ENCODE measurements at regions not wholly inside any gene's neighbourhood (a gene's known extent, or its start where the extent isn't known, plus 50 kb on each side); places are given as distances from the start of the nearest gene placed in this dataset.

DNA sequence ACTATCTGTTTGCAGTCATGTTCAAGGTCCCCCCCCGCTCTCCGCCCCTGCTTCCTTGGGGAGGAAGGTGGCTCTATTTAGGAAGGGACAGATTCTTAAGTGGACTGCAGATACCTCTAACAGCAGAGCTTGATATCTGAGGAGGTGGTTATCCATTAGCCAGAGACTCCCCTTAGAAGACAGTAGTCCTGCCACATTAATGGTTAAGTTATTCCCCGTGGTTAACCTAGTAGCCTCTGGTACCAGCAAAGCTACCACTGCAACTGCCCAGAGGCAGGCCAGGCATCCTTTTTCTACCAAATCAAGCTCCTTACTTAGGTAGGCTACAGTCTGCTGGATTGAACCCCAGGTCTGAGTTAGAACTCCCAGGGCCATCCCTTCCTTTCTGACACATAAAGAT, 162.1 kb upstream of the AVPR1A start:
- no peaks in the 10 kb centered on the region for H3K79me2 ChIP-seq (ENCODE audit: insufficient read depth, low read length)
- 83% methylated on average over 1 of the region's 3 CpGs for WGBS (ENCODE audit: insufficient coverage)
- no peak overlapping the region for H3K4me3 ChIP-seq (replicated peaks in 1 of 3; ENCODE audit: low read depth in 2 of 3, low read length in 3 of 3)
- peaks cover 0 to 2% (median 0%) of the 10 kb centered on the region in 3 donors for H3K27me3 Mint-ChIP-seq (ENCODE audit: low read depth in 3 of 3)
- no peak overlapping the region for H3K4me2 ChIP-seq (replicated peaks; ENCODE audit: extremely low read depth, low read length, poor library complexity, severe bottlenecking)
- no peak overlapping the region for H3K9ac ChIP-seq (ENCODE audit: insufficient read depth, low read length, poor library complexity, severe bottlenecking)
- H3K36me3 Mint-ChIP-seq = no peaks in the 10 kb centered on the region
- H3K4me1 ChIP-seq (ENCODE audit: control insufficient read depth in 1 of 2, insufficient read depth in 2 of 2, low read length in 2 of 2) = no peaks in the 10 kb centered on the region
- H3K9me3 ChIP-seq (replicated peaks in 1 of 2; ENCODE audit: control insufficient read depth in 1 of 2, insufficient read depth in 1 of 2, low read length in 2 of 2) = peaks cover 0 to 12% of the 10 kb centered on the region in 2 donors
- H3K4me3 Mint-ChIP-seq = no peak overlapping the region
- H3K27ac ChIP-seq (ENCODE audit: low read depth in 1 of 2, low read length in 2 of 2) = no peak overlapping the region
- no peak overlapping the region for H2AFZ ChIP-seq (ENCODE audit: insufficient read depth, low read depth, low read length, poor library complexity, severe bottlenecking)
- H4K20me1 ChIP-seq (ENCODE audit: insufficient read depth, low read length) = no peaks in the 10 kb centered on the region
- no peak for TF ChIP-seq CTCF (IDR thresholded peaks at IDR 0.05)
- no peaks in the 10 kb centered on the region for H3K4me1 Mint-ChIP-seq
- peaks cover 5 to 28% (median 9%) of the 10 kb centered on the region in 7 donors for H3K9me3 Mint-ChIP-seq
- no peaks in the 10 kb centered on the region for H3K36me3 ChIP-seq (replicated peaks in 1 of 2; ENCODE audit: control insufficient read depth in 1 of 2, insufficient read depth in 2 of 2, low read length in 2 of 2)
- H3K27me3 ChIP-seq (ENCODE audit: control insufficient read depth in 2 of 2, insufficient read depth in 2 of 2, low read length in 2 of 2) = no peaks in the 10 kb centered on the region
- no peak for DNase-seq
- intact Hi-C loops (cut with micrococcal nuclease) = no loop called here
- H3K27ac Mint-ChIP-seq = no peak overlapping the region

DNA sequence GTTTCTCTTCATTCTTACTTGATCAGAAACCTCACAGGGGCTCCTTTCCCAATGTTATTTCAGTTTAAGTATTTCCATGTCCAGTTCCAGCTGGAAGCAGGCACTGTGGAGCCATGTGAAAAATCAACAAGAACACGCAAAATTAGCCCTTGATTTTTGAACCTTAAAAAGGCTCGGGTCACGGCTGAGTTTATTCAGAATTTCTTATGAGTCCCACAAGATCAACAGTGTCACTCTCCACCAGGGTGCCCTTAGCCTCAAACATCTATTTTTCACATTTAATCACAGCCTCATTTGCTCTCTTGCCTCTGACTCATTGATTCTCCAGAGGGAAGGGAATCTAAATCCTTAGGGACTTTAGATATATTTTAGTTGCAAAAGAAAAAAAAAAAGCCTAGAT, 157.7 kb upstream of the AVPR1A start:
- WGBS (ENCODE audit: insufficient coverage) = 100% methylated on average over 3 of the region's 3 CpGs
- no peaks in the 10 kb centered on the region for H3K4me1 ChIP-seq (ENCODE audit: control insufficient read depth in 1 of 2, insufficient read depth in 2 of 2, low read length in 2 of 2)
- DNase-seq = no peak
- no peaks in the 10 kb centered on the region for H4K20me1 ChIP-seq (ENCODE audit: insufficient read depth, low read length)
- no peak for TF ChIP-seq CTCF (IDR thresholded peaks at IDR 0.05)
- no peaks in the 10 kb centered on the region for H3K36me3 ChIP-seq (replicated peaks in 1 of 2; ENCODE audit: control insufficient read depth in 1 of 2, insufficient read depth in 2 of 2, low read length in 2 of 2)
- H3K27ac ChIP-seq (ENCODE audit: low read depth in 1 of 2, low read length in 2 of 2) = no peak overlapping the region
- H3K9me3 Mint-ChIP-seq = peaks cover 5 to 18% (median 7%) of the 10 kb centered on the region in 7 donors
- H3K27ac Mint-ChIP-seq = no peak overlapping the region
- H3K4me3 ChIP-seq (replicated peaks in 1 of 3; ENCODE audit: low read depth in 2 of 3, low read length in 3 of 3) = no peak overlapping the region
- intact Hi-C loops (cut with micrococcal nuclease) = no loop called here
- peaks cover 0 to 12% of the 10 kb centered on the region in 2 donors for H3K9me3 ChIP-seq (replicated peaks in 1 of 2; ENCODE audit: control insufficient read depth in 1 of 2, insufficient read depth in 1 of 2, low read length in 2 of 2)
- H3K27me3 ChIP-seq (ENCODE audit: control insufficient read depth in 2 of 2, insufficient read depth in 2 of 2, low read length in 2 of 2) = no peaks in the 10 kb centered on the region
- no peaks in the 10 kb centered on the region for H3K4me1 Mint-ChIP-seq
- H3K4me3 Mint-ChIP-seq = no peak overlapping the region
- no peaks in the 10 kb centered on the region for H3K79me2 ChIP-seq (ENCODE audit: insufficient read depth, low read length)
- no peak overlapping the region for H2AFZ ChIP-seq (ENCODE audit: insufficient read depth, low read depth, low read length, poor library complexity, severe bottlenecking)
- peaks cover 0 to 2% (median 0%) of the 10 kb centered on the region in 3 donors for H3K27me3 Mint-ChIP-seq (ENCODE audit: low read depth in 3 of 3)
- H3K4me2 ChIP-seq (replicated peaks; ENCODE audit: extremely low read depth, low read length, poor library complexity, severe bottlenecking) = no peak overlapping the region
- no peaks in the 10 kb centered on the region for H3K36me3 Mint-ChIP-seq
- no peak overlapping the region for H3K9ac ChIP-seq (ENCODE audit: insufficient read depth, low read length, poor library complexity, severe bottlenecking)
